ENCODE measurements at regions not wholly inside any gene's neighbourhood (a gene's known extent, or its start where the extent isn't known, plus 50 kb on each side); places are given as distances from the start of the nearest gene placed in this dataset.

DNA sequence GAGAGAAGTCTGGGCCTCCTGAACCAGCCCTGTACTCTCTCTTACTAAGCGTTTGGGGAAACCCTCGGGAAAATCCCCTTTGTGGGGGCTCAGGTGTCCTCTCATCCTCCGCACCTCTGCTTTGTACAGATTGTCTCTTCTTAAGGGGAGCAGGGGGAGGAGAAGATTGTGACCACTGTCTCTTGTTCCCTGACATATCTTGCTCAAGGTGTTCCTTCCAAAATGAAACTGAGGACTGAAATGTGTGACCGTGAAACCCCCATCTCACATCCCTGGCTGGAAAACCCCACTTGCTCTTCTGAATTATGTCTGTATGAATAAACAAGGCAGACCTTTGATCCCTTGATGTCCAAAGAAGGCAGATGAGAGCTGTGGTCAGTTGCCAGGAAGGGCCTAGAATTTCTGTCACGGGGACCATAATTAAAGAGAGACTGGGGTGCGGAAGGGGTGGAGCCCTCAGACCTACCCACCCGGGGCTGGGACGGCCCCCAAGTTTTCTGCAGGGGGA lies 369.8 kb downstream of the AACS start:
- DNase-seq (ENCODE audit: low spot score): no peak

DNA sequence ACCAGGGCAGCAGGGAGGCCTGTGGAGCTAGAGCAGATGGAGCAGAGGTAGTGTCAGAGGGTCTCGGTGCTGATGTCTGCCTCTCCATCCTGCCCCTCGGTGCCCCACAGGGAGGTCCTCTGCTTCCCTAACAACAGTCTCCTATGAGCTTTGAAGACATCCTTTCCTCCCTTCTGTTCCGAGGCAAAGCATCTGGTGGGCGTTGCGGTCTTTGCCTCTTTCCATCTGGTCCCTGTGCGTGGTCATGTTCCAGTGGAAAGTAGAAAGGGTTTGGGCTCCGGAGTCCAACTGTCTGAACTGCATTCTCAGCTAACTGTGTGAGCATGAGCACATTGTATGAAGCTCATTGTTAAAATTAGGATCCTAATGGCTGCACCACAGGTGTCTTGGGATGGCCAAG lies 370.6 kb downstream of the AACS start:
- no peak for DNase-seq (ENCODE audit: low spot score)

DNA sequence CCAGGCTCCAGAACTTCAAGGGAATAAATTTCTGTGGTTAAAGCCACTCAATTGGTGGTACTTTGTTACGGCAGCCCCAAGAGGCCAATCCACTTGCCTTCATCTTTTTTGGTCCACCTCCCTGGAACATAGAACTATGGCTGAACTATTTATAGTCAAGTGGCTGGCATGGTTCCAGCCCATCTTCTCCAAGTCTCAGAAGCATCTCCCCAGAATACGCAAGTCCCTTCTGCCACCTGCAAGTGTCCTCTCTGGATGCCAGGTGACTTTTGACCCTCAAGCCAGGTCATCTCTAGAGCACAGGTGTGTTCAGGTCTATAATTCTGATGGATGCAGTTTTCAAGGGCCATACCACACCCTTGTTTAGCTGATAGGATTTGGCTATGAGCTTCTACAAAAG lies 371.5 kb downstream of the AACS start:
- DNase-seq (ENCODE audit: low spot score): no peak

DNA sequence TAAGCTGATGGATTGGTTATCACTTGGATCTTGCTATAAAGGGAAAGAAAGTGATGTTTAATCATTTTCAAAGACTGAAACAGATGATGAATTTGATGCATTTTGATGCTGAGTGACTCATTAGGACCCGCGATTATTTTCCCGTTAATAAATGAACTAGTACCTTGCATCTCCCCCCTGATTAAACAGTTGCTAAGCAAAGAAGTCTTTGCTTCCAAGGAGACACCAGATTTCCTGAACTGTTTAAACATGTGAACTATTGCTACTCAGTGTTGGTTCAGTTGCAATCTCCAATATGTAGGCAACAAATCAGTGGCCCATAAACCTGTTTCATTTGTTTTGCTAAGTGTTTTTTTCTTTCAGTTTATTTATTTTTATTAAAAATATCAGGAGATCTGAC lies 375.2 kb downstream of the AACS start:
- DNase-seq (ENCODE audit: low spot score): no peak

DNA sequence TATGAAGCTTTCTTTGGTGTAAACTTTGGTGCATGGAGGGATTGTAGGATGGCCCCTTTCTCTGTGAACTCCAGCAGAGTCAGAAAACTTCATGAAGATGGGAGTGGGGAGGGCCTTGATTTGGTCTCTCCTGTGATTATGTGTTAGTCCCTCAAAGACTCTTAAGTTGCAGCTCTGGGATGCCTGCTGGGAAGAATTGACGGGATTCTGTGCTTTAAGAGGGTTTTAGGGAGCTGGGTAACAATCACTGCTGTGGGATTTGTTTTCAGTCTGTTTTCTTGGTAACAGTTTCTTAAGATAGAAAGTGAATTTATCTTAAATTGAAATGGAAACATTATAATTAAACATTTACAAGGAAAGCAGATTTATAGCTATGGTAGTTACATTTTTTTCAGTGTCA lies 378.1 kb downstream of the AACS start:
- no peak for DNase-seq (ENCODE audit: low spot score)

DNA sequence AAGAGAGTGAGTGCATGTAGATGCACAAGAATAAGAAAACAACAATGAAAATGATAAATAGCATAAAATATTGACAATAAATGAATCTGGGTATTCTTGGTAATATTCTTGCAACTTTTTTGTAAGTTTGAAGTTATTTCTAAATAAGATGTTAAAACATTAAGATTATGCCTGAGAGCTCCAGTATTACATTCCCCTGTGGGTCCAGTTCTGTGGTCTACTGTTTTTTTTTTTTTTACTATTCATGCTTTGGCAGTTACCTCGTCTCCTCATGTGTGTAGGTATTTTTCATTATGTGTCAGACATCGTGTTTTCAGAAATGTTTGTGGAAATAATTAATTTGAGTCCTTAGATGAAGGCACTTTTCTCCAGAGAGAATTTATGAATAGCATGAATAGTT lies 386.2 kb downstream of the AACS start:
- DNase-seq (ENCODE audit: low spot score): no peak

DNA sequence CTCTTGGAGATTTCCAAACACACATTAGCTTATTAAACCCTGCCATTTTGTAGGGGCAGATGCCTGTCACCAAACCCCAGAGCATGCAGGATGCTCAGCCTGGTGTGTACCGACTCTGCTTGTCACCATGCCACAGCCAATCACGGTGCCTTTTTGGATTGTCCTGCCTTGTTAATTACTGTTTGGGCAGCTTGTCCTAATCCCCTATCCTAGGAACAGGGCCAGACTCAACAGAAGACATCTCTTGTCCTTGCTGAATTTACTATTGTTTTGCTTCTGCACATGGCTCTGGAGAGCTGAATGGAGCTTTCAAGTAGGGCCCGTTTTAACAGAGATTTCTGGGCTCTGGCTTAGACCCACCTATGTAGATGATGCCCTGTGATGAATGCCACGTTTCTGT lies 388.5 kb downstream of the AACS start:
- no peak for DNase-seq (ENCODE audit: low spot score)

DNA sequence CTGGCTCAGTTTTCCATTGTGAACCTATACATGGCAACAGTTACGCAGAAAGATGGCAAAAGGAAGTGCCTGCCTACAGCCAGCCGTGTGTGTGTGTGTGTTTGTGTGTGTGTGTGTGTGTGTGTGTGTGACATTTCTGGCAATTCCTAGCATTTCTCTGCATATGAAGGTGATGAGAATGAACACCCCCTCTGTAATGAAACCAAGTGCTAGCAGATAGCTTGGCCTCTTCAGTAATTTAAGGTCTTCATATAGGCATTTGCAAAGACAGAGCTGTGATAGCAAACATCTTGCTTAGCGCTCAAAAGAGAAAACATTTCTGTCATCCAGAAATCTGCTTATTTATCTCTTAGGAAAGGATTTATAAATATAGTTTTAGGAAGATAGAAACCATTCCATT lies 389.1 kb downstream of the AACS start:
- no peak for DNase-seq (ENCODE audit: low spot score)

DNA sequence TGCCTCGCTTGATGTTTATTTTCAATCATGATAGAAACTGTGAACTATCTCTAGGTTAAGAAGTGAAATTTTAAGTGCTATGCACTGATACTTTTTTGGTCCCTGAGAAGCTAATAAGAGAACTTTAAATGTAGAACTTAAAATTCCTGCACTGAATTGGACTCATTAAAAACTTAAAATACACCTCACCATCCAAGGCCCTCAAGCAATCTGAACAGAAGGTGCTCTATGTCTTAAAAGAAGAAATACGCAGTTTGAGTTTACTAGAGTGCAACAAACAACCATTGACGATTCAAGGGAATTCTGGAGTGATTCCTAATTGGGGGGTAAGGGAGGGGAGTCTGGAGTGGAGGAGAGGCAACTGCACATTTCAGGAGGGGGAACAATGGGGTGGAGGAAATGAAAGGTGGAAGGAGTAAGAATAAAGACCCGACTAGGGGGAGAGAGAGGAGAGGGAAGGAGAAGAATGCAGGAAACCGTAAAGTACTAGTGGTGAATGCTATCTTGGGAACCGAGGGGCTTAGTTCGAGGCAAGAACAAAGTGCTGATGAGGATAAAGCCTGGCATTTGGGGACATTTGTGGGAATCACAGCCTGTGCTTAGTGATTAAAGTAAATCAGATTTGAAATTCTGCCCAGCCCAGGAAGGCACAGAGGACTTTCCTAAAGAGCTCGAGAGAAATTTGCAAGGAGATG lies 389.7 kb downstream of the AACS start:
- no peak for DNase-seq (ENCODE audit: low spot score)

DNA sequence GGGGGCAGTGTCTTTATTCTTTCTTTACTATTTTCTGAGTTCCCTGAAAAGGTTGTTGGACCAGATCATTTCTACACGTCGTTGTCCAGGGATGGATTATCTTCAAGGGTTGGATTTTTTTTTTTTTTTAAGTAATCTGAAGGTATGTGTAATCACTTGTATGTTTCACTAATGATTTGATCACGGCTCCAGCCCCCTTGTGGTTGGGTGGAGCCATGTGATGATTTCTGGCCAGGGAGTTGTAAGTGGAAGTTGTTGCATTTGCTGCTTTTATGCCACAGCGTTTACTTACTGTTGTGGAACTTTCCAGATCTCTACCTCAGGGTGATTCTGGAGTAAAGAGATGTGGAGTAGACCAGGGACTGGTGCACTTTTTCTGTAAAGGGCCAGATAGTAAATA lies 390.3 kb downstream of the AACS start:
- no peak for DNase-seq (ENCODE audit: low spot score)

DNA sequence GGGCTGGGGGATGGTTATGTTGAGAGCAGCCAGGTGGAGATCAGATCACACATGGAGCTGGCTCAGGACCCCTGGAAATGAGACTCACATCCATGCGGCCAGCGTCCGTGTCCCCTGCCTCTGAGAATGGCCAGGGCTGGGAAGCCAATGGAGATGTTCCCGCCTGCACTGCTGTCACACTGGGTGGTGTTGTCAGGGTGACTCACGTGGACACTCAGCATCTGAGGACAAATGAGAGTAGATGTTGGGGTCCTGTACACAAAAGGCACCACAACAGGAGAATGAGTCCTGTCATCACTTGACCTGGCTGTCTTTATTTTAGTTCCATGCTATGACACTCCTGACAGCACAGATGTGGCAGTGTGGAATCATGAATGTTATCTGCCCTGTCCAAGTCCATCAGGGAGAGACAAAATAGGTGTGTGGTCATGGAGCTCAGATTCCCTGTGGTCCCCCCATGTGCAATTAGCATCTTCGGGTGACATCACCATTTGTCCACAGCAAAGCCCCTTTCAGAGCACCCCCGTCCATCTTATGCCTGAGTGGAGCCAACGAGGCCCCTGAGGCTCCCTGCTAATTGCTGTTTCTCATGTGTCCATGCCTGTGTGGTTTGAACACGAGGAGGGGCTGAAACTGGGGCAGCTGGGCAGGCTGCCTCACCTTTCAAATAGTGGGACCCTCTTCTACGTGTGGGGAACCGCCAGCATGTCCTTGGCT lies 393.5 kb downstream of the AACS start:
- DNase-seq (ENCODE audit: low spot score): no peak

DNA sequence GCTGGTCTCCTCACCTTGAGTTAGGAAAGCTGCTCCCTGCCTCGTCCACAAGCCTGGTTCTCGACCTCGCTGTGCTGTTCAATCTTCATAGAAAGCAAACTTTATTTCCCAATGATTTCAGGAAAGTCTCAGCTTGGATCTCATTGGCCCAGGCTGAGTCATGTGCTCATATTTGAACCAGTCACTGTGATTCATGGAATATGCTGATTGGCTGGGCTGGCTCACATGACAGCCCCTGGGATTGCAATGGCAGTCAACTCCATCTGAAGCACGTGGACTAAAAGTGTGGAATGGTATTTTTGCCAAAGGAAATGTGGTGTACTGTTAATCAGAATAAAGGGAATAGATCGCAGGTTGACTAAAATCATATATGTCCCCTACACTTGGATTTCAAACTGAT lies 396.6 kb downstream of the AACS start:
- DNase-seq (ENCODE audit: low spot score): no peak

DNA sequence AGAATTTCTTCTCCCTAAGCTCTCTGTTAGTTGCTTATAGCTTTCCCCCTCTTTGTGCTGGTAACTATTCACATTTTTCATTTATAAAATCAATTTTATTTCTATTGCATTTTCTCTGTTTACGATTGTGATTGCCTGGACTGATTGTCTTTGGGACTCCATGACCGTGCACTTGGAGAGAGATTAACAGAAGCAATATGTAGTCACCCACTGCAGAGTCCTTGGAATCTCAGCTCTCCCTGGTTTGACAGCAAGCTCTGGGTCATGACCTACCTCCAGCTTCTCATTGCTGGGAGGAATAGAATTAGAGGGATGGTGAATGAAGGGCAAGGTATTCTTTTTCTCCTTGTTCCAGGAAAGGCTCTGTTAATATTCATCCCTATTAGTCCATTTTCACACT lies 398.2 kb downstream of the AACS start:
- DNase-seq (ENCODE audit: low spot score): no peak

DNA sequence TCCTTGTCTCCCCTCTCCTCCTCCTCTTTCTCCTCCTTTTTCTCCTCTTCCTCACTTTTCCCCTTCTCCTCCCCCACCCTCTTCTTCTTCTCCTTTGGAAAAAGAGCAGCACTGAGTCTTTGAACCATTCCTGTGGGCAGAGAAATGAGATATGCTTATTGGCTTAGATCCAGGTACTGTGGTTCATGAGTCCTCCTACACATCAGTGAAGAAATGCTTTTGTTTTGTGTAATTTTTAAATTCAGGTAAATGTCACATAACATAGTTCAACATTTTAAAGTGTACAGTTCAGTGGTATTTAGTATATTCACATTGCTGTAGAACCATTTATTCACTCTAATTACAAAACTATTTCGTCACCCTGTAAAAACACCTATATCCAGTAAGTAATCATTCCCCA lies 402.1 kb downstream of the AACS start:
- DNase-seq (ENCODE audit: low spot score): no peak

DNA sequence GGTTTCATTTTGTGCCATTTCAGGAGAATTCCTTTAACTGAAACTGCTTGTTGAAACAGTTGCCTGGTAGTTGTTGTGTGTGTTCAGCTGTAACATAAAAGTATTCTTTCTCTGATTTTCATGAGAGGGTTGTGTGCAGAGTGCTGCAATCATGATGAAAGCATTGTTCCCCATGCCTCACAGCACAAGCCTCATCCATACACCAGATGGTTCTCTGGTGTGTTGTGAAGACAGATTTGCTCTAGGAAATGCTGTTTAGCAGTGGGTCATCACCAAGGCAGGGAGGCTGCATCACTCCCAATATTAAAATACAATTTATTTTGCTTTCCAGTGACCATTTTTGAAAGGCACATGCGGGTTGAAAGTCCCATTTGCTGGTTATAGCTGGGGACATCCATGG lies 404.4 kb downstream of the AACS start:
- DNase-seq (ENCODE audit: low spot score): no peak

DNA sequence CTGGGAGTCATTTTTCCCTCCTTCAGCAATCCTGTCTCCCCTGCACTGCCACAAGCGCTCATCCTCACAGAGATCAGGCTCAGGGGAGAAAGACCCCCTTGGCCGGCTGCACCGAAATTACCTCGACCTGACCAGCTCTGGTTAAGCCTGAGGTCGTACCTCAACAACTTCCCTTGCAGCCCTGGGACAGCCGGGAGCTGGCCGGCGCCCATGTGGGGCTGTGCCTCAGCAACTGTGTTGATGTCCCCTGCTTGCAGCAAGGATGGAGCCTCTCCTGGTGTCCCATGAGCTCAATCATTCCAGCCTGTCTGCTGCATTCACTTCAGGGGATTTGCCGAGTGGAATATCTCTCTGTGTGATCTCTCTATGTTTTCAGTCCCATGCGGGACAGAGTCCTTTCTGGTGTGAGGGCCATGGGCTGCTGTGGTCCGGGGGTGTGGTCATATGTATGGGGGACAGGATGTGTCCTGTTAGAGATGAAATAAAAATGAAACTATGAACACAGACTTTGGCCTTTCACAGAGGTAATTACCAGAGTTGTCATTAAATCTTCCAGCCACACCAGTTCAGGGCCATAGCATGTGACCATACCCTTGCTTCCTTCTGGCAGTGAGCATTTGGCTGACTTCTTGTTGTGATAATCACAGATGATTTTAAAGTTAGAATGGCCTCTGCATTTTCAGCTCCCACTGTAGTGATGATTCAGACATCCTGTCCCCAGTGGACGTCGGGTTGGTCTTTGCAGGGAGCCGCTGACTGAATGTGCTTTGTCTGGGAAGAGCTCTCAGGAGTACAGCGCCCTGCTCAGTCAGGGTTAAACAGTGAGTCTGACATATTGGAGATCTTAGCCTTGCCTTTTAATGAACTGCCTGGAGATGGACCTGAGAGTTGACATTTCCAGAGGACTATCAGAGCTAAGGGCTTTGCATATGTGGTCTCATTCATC lies 405.9 kb downstream of the AACS start:
- DNase-seq (ENCODE audit: low spot score): no peak

DNA sequence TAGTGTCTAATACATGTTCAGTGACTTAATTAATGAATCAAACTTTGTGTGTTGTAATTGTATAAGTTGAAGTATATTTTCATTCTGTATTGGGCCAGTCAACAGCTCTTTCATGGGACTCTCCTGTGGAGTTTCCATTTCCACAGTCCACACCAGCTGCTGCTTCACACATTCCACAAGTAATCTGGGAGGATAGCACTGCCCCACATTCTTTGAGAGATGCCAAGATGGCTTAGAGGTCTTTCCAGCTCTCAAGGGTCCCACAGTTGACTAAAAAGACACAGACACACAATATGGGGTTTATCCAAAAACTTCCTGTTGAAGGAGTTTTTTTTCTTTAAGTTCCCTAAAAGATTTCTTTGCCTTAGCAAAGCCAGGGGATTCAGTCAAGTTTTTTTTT lies 408.3 kb downstream of the AACS start:
- no peak for DNase-seq (ENCODE audit: low spot score)

DNA sequence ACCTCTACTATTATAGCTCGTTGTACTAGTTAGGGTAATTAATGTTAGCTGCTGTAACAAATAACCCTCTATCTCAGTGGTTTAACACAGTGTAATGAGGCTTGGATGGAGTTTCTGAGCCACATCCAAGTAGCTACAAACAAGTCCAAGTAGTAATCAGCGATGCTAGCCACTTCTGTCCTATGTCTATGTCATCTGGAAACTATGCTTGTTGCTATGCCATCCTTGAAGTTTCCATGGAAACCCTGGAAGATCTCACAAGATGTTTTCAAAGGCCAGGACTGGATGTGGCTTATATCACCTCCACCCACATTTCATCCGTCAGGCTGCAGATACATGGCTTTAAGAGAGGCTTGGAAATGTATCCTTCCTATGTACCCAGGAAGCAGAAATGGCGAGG lies 422.1 kb downstream of the AACS start:
- no peak for DNase-seq (ENCODE audit: low spot score)

DNA sequence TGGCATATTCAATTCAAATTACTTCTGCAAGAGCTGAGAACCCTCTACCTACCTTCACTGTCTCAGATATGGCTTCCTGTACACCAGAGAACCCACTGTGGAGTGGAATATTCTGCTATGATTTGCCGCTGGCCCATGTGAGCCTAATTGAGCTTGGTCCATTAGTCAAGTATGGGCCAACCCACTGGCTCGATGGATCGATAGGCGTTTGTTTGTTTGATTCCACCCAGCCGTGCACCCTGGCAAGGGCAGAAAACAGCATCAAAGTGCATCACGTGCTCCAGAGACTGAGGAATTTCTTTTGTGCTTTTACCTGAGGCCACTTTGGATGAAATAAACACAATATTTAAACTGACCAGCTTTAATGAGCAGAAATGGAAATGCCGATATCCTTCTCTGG lies 426.3 kb downstream of the AACS start:
- no peak for DNase-seq (ENCODE audit: low spot score)

DNA sequence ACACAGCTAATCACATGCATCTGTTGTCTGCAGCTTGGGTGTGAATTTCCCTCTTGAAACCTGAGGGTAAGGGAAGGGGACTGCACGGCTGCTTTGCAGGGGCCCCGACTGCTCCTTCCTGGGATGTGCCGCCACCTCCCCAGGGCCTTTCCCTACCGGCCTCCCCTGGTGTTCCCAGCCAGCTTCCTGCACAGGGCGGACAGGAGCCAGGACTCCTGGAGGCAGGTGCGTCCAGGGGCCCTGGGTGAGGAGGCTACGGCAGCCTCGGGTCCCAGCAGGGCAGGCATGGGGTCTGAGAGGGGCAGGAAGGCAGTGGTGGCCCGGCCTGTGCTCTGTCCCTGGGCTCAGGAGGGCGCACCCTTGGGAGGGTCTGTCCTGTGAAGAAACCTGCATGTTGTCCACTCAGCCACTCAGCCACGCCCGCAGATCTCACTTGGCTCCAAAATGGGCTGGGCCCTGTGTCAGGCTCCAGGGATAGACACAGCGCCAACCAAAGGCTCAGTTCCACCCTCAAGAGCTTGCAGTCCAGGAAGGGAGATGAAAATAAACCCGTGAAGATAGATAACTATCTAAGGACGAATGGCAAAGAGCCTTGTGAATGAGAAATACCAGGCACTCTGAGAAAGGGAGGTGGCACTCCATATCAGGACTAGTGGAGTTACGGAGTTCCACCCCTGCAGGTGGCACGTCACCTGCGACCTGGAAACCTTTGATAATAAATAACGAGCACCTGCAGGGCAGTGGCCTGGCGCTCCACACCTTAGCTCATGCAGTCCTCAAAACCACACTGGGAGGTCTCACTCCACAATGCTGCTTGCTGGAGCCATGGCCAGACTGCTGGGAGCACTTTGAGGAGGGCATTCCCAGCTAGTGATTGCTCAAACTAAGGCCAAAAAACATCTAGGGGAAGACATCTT lies 427.4 kb downstream of the AACS start:
- DNase-seq (ENCODE audit: low spot score): no peak

DNA sequence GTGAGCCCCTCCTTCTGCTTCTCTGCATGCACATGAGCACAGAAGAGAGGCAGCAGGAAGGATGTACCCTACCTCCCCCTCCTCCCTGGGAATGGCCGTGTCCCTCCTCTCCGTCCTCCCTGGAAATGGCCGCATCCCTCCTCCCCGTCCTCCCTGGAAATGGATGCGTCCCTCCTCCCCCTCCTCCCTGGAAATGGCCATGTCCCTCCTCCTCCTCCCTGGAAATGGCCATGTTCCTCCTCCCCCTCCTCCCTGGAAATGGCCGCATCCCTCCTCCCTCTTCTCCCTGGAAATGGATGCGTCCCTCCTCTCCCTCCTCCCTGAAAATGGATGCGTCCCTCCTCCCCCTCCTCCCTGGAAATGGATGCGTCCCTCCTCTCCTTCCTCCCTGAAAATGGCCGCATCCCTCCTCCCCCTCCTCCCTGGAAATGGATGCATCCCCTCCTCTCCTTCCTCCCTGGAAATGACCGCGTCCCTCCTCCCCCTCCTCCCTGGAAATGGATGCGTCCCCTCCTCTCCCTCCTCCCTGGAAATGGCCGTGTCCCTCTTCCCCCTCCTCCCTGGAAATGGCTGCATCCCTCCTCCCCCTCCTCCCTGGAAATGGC lies 428.6 kb downstream of the AACS start:
- DNase-seq (ENCODE audit: low spot score): no peak
